Panc1 (cell line): ENCODE measurements at regions not wholly inside any gene's neighbourhood (a gene's known extent, or its start where the extent isn't known, plus 50 kb on each side); places are given as distances from the start of the nearest gene placed in this dataset.

Experiments
- POLR2AphosphoS5 ChIP-seq: IDR thresholded peaks from 2 replicates; pipeline ENCODE4 v1.6.1; 2012; ENCODE audit warnings: mild to moderate bottlenecking, low read depth, low read length, moderate library complexity
- TCF7L2 ChIP-seq: IDR thresholded peaks from 2 replicates; pipeline ENCODE4 v1.6.1; 2011; ENCODE audit warnings: mild to moderate bottlenecking, low read depth, low read length, inconsistent platforms
- TF ChIP-seq, protein P1 (sequence below): fragments of 450-650 bp; IDR thresholded peaks from 2 replicates; pipeline ENCODE4 v1.5.1; 2017; ENCODE audit warnings: mild to moderate bottlenecking

DNA sequence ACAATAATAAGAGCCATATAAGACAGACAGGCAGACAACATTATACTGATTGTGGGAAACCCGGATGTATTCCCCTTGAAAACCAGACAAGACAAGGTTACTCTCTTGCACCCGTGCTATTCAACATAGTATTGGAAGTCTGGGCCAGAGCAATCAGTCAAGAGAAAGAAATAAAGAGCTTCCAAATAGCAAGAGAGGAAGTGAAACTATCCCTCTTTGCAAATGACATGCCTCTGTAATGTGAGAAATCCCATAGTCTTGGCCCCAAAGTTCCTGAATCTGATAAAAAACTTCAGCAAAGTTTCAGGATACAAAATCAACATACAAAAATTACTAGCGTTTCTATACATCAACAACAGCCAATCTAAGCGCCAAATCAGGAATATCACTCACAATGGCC, 102.1 kb downstream of the DCAF12L2 start:
- TF ChIP-seq, protein P1, sequence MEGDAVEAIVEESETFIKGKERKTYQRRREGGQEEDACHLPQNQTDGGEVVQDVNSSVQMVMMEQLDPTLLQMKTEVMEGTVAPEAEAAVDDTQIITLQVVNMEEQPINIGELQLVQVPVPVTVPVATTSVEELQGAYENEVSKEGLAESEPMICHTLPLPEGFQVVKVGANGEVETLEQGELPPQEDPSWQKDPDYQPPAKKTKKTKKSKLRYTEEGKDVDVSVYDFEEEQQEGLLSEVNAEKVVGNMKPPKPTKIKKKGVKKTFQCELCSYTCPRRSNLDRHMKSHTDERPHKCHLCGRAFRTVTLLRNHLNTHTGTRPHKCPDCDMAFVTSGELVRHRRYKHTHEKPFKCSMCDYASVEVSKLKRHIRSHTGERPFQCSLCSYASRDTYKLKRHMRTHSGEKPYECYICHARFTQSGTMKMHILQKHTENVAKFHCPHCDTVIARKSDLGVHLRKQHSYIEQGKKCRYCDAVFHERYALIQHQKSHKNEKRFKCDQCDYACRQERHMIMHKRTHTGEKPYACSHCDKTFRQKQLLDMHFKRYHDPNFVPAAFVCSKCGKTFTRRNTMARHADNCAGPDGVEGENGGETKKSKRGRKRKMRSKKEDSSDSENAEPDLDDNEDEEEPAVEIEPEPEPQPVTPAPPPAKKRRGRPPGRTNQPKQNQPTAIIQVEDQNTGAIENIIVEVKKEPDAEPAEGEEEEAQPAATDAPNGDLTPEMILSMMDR, result no peak
- TF ChIP-seq TCF7L2 (no peak), POLR2AphosphoS5 (no peak)
